Activated CD4-positive, alpha-beta T cell treated with anti-CD3 and anti-CD28 coated beads, Interleukin-10, Interleukin-2, amounts not matched to agents 100 ng/mL and 50 ng/mL, durations not matched to agents 16 hours and 8 hours (primary cell): ENCODE measurements at regions not wholly inside any gene's neighbourhood (a gene's known extent, or its start where the extent isn't known, plus 50 kb on each side); places are given as distances from the start of the nearest gene placed in this dataset.

Experiments used
- DNase-seq: peaks from one replicate; pipeline ENCODE4 v3.0.0-alpha.2; 2020

GRCh38 chr7:51731075-51731474, 414.5 kb upstream of the COBL start:
- no peak for DNase-seq

GRCh38 chr7:51727441-51727840, 410.8 kb upstream of the COBL start:
- no peak for DNase-seq

GRCh38 chr7:51706851-51707250, 390.2 kb upstream of the COBL start:
- no peak for DNase-seq

GRCh38 chr7:51705701-51706100, 389.1 kb upstream of the COBL start:
- no peak for DNase-seq

GRCh38 chr7:51702673-51703072, 386.1 kb upstream of the COBL start:
- no peak for DNase-seq

- DNase-seq = no peak
These were observed 385.3 kb upstream of the COBL start for GRCh38 chr7:51701935-51702334.

GRCh38 chr7:51700593-51701215, 384.1 kb upstream of the COBL start:
- no peak for DNase-seq

- no peak for DNase-seq
These were observed 376.6 kb upstream of the COBL start for GRCh38 chr7:51693258-51693657.

GRCh38 chr7:51689547-51689946, 372.9 kb upstream of the COBL start:
- DNase-seq = no peak

- no peak for DNase-seq
These were observed 369.2 kb upstream of the COBL start for GRCh38 chr7:51685794-51686193.

GRCh38 chr7:51680594-51681399, 364.2 kb upstream of the COBL start:
- no peak for DNase-seq

GRCh38 chr7:51679358-51679757, 362.7 kb upstream of the COBL start:
- DNase-seq = no peak

GRCh38 chr7:51666751-51667150, 350.1 kb upstream of the COBL start:
- no peak for DNase-seq

- no peak for DNase-seq
These were observed 349.7 kb upstream of the COBL start for GRCh38 chr7:51666266-51666665.

GRCh38 chr7:51665045-51665780, 348.6 kb upstream of the COBL start:
- DNase-seq = no peak

- no peak for DNase-seq
These were observed 343.9 kb upstream of the COBL start for GRCh38 chr7:51660516-51660915.

GRCh38 chr7:51658684-51659083, 342.1 kb upstream of the COBL start:
- no peak for DNase-seq

- DNase-seq = no peak
These were observed 331.3 kb upstream of the COBL start for GRCh38 chr7:51647931-51648351.

GRCh38 chr7:51647486-51647885, 330.9 kb upstream of the COBL start:
- DNase-seq = no peak

- no peak for DNase-seq
These were observed 329.2 kb upstream of the COBL start for GRCh38 chr7:51645702-51646298.

- DNase-seq = no peak
These were observed 328.6 kb upstream of the COBL start for GRCh38 chr7:51645255-51645654.

GRCh38 chr7:51644216-51644615, 327.6 kb upstream of the COBL start:
- no peak for DNase-seq

- no peak for DNase-seq
These were observed 324.2 kb upstream of the COBL start for GRCh38 chr7:51640841-51641240.
